HEK293T (cell line): ENCODE measurements at regions not wholly inside any gene's neighbourhood (a gene's known extent, or its start where the extent isn't known, plus 50 kb on each side); places are given as distances from the start of the nearest gene placed in this dataset.

Experiments
- CTBP1 ChIP-seq: fragments of 450-650 bp; IDR thresholded peaks from 2 replicates; pipeline ENCODE4 v1.6.1; 2016; ENCODE audit warnings: borderline replicate concordance
- FOXA1 ChIP-seq: fragments of 450-650 bp; IDR thresholded peaks from 2 replicates; pipeline ENCODE4 v1.6.1; 2016; ENCODE audit warnings: mild to moderate bottlenecking
- FOXM1 ChIP-seq: fragments of 450-650 bp; IDR thresholded peaks from 2 replicates; pipeline ENCODE4 v1.6.1; 2017; ENCODE audit warnings: mild to moderate bottlenecking, borderline replicate concordance
- LEF1 ChIP-seq: fragments of 450-650 bp; IDR thresholded peaks from 2 replicates; pipeline ENCODE4 v1.6.1; 2017; ENCODE audit warnings: mild to moderate bottlenecking, borderline replicate concordance
- ZNF384 ChIP-seq: fragments of 450-650 bp; IDR thresholded peaks from 2 replicates; pipeline ENCODE4 v1.6.1; 2016

DNA sequence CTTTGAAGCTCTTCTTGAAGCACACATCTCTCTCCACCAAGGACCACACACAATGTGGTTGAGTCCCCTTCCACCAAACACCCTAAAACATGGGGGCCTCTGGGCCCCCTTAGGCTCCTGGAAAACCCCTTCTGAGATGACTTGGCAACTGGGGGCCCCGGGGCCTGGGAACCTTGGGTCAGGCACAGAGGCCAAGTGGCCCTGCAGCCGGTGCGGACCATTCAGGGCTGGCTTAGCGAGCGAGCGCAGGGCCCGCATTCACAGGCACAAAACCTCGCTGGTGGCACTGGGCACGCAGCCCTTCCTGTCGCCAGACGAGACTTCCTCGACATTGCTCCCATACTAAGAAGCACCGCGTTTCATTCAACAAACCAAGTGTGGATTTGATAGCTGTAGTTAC lies 111.2 kb upstream of the ID2 start:
- TF ChIP-seq CTBP1, result no peak
- TF ChIP-seq FOXA1, result no peak
- TF ChIP-seq ZNF384, result no peak
- no peak for TF ChIP-seq FOXM1
- TF ChIP-seq LEF1, result no peak
